ENCODE measurements at regions not wholly inside any gene's neighbourhood (a gene's known extent, or its start where the extent isn't known, plus 50 kb on each side); places are given as distances from the start of the nearest gene placed in this dataset.
"Not testable (repeated sequence)": the region's sequence is repeated elsewhere in the genome, so short reads cannot be mapped to it uniquely, and the experiment has no call there.

DNA sequence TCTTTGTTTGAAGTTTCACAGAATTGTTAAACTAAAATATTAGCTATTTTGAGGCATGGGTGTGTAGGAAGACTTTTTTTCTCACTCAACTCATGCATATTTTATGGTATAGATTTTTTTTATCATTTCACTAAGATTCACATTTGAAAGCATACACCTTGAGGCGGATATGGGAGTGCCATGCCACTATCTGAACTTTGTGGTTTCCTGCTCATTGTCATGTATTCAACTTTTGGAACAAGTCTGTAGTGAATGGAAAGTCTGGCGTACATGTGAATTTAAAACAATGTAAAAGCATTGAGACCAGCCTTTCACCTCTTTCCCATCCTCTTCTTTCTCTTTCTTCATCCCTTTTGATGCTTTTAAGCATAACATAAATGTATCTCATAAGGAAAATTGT lies 147.9 kb downstream of the TPBG start:
- no peak for DNase-seq (ENCODE audit: low read depth)

DNA sequence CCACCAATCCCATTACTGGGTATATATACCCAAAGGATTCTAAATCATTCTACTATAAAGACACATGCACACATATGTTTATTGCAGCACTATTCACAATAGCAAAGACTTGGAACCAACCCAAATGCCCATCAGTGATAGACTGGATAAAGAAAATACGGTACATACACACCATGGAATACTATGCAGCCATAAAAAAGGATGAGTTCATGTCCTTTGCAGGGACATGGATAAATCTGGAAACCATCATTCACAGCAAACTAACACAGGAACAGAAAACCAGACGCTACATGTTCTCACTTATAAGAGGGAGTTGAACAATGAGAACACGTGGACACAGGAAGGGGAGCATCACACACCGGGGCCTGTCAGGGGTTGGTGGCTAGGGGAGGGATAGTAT lies 154.3 kb downstream of the TPBG start:
- DNase-seq (ENCODE audit: low read depth): not testable (repeated sequence)

DNA sequence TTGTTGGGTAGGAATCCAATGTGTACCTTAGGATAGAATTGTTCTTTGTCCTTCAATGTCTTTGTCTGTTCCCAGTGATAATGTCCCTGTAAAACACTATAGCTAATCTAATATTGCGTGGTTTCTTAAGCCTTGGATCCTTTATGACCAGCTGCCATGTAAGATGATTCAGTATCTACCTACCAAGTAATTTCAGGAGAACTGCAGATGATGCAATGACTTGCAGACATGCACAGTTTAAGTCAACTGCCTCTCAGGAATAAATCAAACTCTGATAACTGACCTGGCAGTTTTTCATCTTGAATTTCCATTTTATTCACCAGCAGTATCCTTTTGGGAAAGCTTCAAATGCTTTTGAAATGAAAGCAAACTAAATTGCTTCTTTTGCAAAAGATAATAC lies 157.8 kb downstream of the TPBG start:
- no peak for DNase-seq (ENCODE audit: low read depth)

DNA sequence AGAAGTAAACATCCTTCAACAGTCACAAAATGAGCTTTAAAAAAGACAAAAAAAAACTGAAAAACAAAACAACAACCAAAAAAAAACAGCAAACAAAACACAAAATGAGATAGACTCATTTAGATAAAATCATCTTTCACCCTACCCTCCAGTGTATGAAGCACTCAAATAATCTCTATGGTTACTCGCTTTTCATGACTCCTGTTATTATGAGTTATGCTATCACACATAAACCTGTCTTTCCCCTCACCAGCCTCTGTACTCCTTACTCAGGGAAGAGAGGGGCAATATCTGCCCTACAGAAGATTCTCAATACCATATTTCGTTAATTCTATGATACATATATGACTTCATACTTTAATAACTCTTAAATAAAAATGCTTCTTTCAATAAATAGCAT lies 158.2 kb downstream of the TPBG start:
- DNase-seq (ENCODE audit: low read depth): no peak

DNA sequence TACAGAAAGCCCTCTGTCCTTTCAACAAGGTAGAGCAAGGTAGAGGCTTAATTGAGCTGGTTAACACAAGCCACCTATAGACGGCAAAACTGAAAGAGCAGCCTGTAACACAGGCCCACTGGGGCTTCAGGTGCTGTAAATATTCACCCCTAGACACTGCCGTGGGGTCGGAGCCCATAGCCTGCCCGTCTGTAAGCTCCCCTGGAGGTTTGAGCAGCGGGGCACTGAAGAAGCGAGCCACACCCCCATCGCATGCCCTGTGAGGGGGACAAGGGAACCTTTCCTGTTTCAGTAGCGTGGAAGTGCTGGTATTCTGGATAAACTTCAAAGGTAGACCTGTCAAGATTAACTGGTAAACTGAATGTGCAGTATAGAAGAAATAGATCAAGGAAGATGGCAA lies 160.4 kb downstream of the TPBG start:
- DNase-seq (ENCODE audit: low read depth): no peak

DNA sequence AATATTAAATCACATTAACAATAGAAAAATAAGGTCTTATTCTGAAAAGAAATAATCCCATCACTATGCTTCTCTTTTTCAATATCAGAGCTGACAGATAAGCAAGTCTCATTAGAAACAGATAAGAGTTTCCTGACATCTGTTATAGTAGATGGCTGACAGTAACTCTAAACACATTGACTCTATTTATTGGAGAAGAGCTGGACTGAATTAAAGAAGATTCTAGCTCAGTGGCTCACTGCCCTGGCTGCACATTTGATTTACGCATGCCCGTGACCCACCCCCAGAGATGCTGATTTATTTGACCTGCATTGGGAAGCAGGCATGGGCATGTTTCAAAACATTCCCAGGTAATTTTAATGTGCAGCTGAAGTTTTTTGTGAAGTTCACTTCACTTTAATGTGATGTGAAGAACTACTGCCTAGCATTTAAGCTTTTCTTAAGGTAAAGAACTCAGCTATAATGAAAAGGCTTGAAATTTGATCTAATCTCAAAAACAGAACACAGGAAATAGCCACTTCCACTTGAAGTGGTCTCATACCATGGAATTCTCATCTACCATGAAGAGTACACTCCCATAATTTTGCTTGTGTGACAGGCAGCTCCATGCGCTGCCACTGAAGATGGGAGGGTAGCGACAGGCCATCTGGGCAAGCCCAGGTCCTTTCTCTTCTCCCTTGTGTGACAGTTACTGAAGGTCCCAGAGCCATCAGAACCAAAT lies 162.3 kb downstream of the TPBG start:
- no peak for DNase-seq (ENCODE audit: low read depth)

DNA sequence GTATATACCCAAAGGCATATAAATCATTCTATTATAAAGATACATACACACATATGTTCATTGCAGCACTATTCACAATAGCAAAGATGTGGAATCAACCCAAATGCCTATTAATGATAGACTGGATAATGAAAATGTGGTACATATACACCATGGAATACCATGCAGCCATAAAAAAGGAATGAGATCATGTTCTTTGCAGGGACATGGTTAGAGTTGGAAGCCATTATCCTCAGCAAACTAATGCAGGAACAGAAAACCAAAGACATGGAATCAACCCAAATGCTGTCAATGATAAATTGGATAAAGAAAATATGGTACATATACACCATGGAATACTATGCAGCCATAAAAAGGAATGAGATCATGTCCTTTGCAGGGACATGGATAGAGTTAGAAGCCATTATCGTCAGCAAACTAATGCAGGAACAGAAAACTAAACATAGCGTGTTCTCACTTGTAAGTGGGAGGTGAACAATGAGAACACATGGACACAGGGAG lies 166.4 kb downstream of the TPBG start:
- not testable (repeated sequence) for DNase-seq (ENCODE audit: low read depth)

DNA sequence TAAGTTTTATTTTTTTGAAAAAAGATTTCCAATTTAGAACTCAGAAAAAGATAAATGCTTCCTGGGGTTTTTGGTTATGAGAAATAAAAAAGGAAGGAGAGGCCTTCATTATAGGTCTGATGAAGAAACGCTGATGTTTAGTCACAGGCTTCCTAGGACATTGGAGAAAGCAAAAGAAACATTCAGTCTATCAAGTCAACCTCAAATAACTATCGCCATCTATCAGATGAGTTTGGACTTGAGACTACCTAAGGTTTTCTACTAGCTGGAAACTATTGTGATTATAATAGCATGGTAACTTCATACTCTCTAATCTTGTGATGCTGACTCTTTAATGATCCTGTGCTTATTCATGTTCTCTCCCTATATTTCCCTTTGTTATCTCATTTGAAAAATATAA lies 171.3 kb downstream of the TPBG start:
- no peak for DNase-seq (ENCODE audit: low read depth)

DNA sequence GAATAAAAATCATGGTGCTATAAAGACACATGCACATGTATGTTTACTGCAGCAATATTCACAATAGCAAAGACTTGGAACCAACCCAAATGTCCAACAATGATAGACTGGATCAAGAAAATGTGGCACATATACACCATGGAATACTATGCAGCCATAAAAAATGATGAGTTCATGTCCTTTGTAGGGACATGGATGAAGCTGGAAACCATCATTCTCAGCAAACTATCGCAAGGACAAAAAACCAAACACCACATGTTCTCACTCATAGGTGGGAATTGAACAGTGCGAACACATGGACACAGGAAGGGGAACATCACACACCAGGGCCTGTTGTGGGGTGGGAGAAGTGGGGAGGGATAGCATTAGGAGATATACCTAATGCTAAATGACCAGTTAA lies 185.9 kb downstream of the TPBG start:
- not testable (repeated sequence) for DNase-seq (ENCODE audit: low read depth)

DNA sequence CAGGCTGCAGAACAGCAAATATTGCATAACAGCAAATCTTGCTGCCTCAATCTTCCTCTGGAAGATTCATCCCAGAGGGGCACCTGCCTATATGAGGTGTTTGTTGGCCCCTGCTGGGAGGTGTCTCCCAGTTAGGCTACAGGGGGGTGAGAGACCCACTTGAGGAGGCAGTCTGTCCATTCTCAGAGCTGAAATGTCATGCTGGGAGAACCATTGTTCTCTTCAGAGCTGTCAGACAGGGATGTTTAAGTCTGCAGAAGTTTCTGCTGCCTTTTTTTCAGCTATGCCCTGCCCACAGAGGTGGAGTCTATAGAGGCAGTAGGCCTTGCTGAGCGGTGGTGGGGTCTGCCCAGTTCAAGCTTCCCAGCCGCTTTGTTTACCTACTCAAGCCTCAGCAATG lies 187.7 kb downstream of the TPBG start:
- not testable (repeated sequence) for DNase-seq (ENCODE audit: low read depth)

DNA sequence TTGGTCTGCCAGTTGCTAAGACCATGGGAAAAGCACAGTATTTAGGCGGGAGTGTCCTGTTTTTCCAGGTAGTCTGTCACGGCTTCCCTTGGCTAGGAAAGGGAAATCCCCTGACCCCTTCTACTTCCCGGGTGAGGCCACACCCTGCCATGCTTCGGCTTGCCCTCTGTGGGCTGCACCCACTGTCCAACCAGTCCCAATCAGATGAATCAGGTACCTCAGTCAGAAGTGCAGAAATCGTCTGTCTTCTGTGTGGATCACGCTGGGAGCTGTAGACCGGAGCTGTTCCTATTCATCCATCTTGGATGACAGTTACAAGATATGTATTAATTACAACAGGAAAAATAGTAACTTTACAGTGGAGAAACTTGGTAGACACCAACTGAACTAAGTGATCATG lies 188.2 kb downstream of the TPBG start:
- no peak for DNase-seq (ENCODE audit: low read depth)

DNA sequence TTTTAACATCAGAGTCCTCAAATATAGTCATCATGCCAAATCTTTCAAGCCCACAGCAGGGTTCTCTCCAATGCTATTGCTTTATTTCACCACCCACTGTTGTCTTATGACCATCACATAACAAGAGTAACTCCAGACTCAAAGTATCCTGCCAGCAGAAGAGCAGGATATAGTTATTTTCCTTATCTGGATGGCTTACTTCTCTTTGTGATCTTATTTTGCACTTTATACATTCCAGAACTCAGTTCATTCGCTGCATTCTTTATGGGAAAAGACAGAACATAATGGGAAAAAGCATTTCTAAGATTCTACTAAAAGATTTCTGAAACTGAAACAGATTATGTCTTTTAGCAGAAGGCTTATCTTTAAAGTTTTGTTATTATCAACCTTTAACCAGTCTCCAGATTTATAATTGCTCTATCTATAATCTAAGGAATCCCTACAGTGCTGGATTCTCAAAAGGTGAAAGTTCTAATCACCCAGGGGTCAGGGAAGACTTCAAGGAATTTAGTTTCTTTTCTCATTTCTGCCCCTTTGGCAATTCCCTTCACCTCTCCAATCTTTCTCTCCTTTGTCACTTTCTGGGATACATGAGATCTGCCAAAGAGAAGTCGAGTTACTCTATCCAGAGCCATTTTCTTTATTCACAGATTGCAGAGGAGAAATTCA lies 190.4 kb downstream of the TPBG start:
- no peak for DNase-seq (ENCODE audit: low read depth)

DNA sequence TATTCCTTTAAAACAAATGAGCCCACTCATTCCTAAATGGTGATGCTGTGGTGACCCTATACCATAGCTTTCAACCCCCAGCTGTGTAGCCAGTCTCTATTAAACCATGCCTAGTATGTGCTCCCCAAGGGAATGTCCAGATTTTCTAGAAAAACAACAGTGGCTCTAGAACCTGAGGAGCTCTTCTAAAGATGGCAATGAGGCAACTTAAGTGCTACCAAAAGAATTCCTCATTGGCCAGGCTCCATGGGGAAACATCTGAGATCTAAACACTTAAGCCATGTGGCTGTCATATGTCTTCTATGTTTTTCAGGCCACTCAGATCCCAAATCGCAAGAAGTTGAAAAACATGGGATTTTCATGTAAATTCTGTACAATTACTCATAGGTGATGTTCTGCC lies 191.0 kb downstream of the TPBG start:
- no peak for DNase-seq (ENCODE audit: low read depth)

DNA sequence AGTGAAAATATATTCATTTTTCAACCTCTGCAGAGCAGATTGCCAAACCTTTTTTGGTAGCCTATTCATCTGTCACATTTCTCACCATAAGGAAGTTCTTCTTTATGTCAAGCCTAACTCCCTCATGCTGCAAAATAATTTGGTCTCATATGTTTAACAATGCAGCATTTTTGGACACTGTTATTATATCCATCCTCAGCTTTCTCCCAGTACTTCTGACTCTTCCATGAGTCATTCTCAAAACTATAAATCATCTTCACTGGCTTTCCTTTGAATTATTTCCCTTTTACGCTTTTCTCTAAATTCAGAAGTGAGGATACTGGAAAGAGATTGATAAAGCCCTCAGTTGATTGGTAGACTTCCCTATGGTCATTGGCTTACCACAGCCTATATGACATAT lies 192.2 kb downstream of the TPBG start:
- no peak for DNase-seq (ENCODE audit: low read depth)

DNA sequence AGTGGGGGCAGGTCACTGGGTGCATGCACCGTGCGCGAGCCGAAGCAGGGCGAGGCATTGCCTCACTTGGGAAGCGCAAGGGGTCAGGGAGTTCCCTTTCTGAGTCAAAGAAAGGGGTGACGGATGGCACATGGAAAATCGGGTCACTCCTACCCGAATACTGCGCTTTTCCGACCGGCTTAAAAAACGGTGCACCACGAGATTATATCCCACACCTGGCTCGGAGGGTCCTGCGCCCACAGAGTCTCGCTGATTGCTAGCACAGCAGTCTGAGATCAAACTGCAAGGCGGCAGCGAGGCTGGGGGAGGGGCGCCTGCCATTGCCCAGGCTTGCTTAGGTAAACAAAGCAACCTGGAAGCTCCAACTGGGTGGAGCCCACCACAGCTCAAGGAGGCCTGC lies 194.9 kb downstream of the TPBG start:
- DNase-seq (ENCODE audit: low read depth): not testable (repeated sequence)

DNA sequence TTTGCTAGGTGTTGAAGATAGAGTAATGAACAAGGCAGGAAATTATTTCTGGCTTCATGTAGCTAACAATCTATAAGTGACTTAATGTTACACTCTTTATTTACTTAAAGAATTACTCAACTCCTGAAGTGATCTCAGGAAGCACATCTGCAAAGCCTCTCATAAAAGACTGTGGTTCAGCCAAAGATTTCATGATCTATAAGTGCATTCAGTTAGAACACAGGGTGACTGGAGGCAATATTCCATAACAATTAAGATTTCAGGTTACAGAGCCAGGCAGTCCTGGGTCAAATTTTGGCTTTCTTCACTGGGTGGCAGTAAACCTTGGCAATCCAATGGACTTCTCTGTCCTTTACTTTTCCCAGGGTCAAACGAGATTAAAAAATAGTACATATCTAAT lies 204.0 kb downstream of the TPBG start:
- no peak for DNase-seq (ENCODE audit: low read depth)

DNA sequence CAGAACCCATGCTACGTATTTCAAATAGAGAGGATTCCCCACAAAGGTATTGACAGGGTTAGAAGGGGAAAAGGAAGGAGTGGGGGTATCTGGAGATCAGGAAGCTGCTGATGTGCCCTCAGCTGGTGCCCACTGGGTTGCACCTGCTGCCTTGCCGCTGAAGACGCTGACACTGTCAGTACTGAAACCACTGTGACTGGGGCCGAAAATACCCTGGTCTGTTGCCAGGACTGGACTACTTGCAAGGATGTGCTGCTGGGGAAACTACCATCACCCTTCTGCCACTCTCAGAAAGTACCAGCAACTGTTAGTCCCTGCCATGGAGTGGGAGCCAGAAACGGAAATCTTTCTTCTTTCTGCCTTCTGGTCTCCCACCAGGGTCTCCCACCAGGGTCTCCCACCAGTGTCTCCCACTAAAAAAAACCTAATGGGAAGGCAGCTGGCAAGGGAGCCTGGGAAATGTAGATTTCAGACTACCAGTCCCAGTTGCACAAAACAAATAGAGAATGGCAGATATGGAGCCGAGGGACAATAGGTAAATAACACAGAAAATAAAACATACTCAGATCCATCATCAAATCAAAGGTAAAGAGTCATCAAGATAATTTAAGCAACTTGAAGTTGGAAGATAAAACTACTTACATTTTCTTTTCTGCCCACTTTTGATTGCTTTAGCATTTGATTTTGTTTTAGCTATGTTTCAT lies 204.8 kb downstream of the TPBG start:
- no peak for DNase-seq (ENCODE audit: low read depth)

DNA sequence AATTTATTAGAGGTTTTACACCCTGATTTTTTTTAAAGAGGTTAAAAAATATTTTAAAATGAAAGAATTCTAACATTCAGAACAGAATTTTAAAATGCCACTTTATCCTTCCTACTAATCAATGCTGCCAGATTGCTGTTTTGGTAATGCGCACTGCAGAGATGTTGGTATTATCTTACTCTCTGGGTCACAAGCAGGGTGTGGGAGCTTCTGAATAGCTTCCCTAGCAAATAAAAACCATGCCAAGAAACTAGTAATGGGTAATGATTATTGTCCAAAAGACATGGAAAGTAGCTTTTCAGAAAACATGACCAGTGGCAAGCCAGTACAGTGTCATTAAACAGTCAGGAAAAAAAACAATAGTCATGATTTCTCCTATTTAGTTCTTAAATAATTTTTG lies 205.4 kb downstream of the TPBG start:
- no peak for DNase-seq (ENCODE audit: low read depth)

DNA sequence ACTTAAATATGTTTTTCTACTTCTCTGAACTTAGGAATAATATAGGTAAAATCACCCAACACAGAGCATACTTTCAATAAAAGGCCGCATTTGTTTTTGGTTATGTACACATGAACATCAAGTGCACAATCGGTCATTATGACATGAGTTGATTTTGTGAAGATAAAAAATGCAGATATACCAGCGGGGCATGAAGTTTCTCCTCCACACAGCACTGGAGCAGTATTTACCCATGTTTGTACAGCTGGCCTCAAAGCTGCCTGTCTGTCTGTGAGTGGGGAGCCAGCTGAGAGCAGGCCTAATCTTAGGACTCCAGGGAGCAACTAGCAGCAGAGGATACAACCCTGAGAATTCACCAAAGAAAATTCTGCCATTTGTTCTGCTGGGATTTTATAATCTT lies 206.5 kb downstream of the TPBG start:
- no peak for DNase-seq (ENCODE audit: low read depth)

DNA sequence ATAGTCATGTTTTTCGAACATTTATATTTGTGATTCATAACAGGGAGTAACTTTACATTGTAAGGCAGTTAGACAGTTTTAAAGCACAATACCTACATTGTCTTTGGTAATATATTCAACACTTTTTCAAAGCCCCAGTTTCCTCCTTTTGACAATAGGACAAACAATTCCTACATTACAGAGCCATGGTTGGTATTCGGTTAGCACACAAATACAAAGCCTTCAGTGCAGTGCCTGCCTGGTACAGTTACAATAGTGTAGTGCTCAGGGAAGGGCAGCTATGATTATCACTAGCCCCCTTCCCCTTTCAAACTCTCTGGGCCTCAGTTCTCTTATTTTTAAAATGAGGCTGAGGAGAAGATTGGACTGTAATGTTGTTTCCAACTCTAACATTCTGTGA lies 207.8 kb downstream of the TPBG start:
- DNase-seq (ENCODE audit: low read depth): no peak

DNA sequence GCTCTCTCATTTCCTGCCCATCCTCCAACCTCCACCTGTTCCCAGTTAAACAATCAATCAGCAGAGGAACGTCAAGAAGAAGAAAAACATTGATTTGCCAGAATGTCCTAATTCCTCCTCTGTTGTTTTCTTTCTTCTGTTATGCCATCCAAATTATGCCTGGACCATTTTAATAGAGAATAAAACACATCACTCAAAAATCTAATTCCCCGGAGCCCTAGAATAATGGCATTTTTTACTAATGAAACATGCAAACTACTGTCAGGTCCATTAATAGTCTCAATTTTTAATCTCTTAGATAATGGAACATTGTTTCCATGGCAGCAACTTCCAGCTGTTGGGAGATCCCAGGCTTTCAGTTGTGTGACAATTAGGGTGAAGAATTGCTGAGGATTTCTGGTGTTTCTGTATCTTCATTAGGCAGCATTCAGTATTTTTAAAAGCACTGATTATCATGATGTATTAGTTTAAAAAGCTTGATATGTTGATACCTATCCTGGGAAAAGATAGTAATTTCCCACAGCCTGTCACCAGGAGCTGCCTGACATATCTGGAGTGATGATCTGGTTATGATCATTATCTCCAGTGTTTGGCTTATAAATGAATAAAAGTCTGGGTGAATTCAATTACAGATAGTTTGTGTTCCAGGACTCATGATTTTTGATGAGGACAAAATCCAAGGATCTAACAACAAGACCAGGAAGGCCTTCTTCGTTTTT lies 209.8 kb downstream of the TPBG start:
- no peak for DNase-seq (ENCODE audit: low read depth)

DNA sequence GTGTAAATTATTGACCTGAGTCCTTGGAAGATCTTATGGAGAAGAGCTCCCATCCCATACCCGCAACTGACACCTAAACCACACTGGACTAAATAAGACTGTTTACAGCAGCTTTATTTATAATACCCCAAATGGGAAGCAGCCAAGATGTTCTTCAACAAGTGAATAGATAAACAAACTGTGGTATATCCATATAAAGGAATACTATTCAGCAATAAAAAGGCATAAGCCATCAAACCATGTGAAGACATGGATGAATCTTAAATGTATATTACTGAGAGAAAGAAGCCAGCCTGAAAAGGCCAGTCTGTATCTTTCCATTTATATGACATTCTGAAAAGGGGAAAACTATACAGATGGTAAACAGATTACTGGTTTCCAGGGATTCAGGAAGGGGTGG lies 212.7 kb downstream of the TPBG start:
- no peak for DNase-seq (ENCODE audit: low read depth)

Data from non-pigmented ciliary epithelial cell (primary cell).